ENCODE measurements at regions not wholly inside any gene's neighbourhood (a gene's known extent, or its start where the extent isn't known, plus 50 kb on each side); places are given as distances from the start of the nearest gene placed in this dataset.

GRCh38 chr16:11476676-11477075, 110.0 kb downstream of the LITAF start:
- H3K27me3 ChIP-seq = no peaks in the 10 kb centered on the region
- no peak for DNase-seq
- no peak overlapping the region for H3K27ac ChIP-seq
- H3K4me3 ChIP-seq = no peak overlapping the region
- H3K36me3 ChIP-seq = no peaks in the 10 kb centered on the region
- no peaks in the 10 kb centered on the region for H3K4me1 ChIP-seq
- TF ChIP-seq EP300 (IDR thresholded peaks at IDR 0.05) (no peak), CTCF (IDR thresholded peaks at IDR 0.05) (no peak), POLR2A (IDR thresholded peaks at IDR 0.05) (no peak), POLR2AphosphoS5 (IDR thresholded peaks at IDR 0.05) (no peak)
- peaks cover 0 to 6% (median 0%) of the 10 kb centered on the region in 4 donors for H3K9me3 ChIP-seq
- intact Hi-C loops (cut with DNase I) = no loop called here
- WGBS, 2 donors = 83 to 92% methylated on average over 14 of the region's 14 CpGs

- WGBS, 2 donors = 88 to 91% methylated on average over 17 of the region's 17 CpGs
- no peak for TF ChIP-seq POLR2AphosphoS5 (IDR thresholded peaks at IDR 0.05)
- TF ChIP-seq EP300 (IDR thresholded peaks at IDR 0.05) = no peak
- no peak for TF ChIP-seq CTCF (IDR thresholded peaks at IDR 0.05)
- TF ChIP-seq POLR2A (IDR thresholded peaks at IDR 0.05) = no peak
Observed at GRCh38 chr16:11478431-11479119, 108.1 kb downstream of the LITAF start.

GRCh38 chr16:11479916-11480315, 106.8 kb downstream of the LITAF start:
- H3K27ac ChIP-seq = no peak overlapping the region
- no peak for DNase-seq
- H3K9me3 ChIP-seq = peaks cover 0 to 6% (median 0%) of the 10 kb centered on the region in 4 donors
- TF ChIP-seq EP300 (IDR thresholded peaks at IDR 0.05) = no peak
- no peak for TF ChIP-seq CTCF (IDR thresholded peaks at IDR 0.05)
- no peak for TF ChIP-seq POLR2AphosphoS5 (IDR thresholded peaks at IDR 0.05)
- no peak for TF ChIP-seq POLR2A (IDR thresholded peaks at IDR 0.05)
- H3K4me1 ChIP-seq = no peaks in the 10 kb centered on the region
- intact Hi-C loops (cut with DNase I) = no loop called here
- no peak overlapping the region for H3K4me3 ChIP-seq
- no peaks in the 10 kb centered on the region for H3K27me3 ChIP-seq
- WGBS, 2 donors = 93 to 95% methylated on average over 4 of the region's 4 CpGs
- no peaks in the 10 kb centered on the region for H3K36me3 ChIP-seq

More at GRCh38 chr16:11478431-11479119, 108.1 kb downstream of the LITAF start:
- Histone ChIP-seq H3K27me3 (no peaks in the 10 kb centered on the region), H3K36me3 (no peaks in the 10 kb centered on the region), H3K9me3 (peaks cover 0 to 6% (median 0%) of the 10 kb centered on the region in 4 donors), H3K4me3 (no peak overlapping the region), H3K4me1 (no peaks in the 10 kb centered on the region), H3K27ac (no peak overlapping the region)
- no peak for DNase-seq
- intact Hi-C loops (cut with DNase I) = no loop called here

GRCh38 chr16:11480634-11481033, 106.1 kb downstream of the LITAF start:
- no peak for DNase-seq
- TF ChIP-seq CTCF (IDR thresholded peaks at IDR 0.05) (no peak), POLR2A (IDR thresholded peaks at IDR 0.05) (no peak)
- peaks cover 0 to 6% (median 0%) of the 10 kb centered on the region in 4 donors for H3K9me3 ChIP-seq
- no peaks in the 10 kb centered on the region for H3K36me3 ChIP-seq
- H3K27me3 ChIP-seq = no peaks in the 10 kb centered on the region
- no peaks in the 10 kb centered on the region for H3K4me1 ChIP-seq
- 96 to 98% methylated on average over 5 of the region's 5 CpGs for WGBS, 2 donors
- H3K27ac ChIP-seq = no peak overlapping the region
- H3K4me3 ChIP-seq = no peak overlapping the region
- intact Hi-C loops (cut with DNase I) = no loop called here

- 70 to 71% methylated on average over 4 of the region's 4 CpGs for WGBS, 2 donors
- no peaks in the 10 kb centered on the region for H3K4me1 ChIP-seq
- H3K27me3 ChIP-seq = no peaks in the 10 kb centered on the region
- no peak overlapping the region for H3K27ac ChIP-seq
- TF ChIP-seq EP300 (IDR thresholded peaks at IDR 0.05) (no peak), POLR2AphosphoS5 (IDR thresholded peaks at IDR 0.05) (no peak), POLR2A (IDR thresholded peaks at IDR 0.05) (no peak), CTCF (IDR thresholded peaks at IDR 0.05) (no peak)
- intact Hi-C loops (cut with DNase I) = no loop called here
- no peak overlapping the region for H3K4me3 ChIP-seq
- H3K9me3 ChIP-seq = peaks cover 0 to 6% (median 0%) of the 10 kb centered on the region in 4 donors
- DNase-seq = no peak
- no peaks in the 10 kb centered on the region for H3K36me3 ChIP-seq
Observed at GRCh38 chr16:11481987-11482386, 104.7 kb downstream of the LITAF start.

Measured in sigmoid colon (tissue), 6 donors.